ENCODE measurements at regions not wholly inside any gene's neighbourhood (a gene's known extent, or its start where the extent isn't known, plus 50 kb on each side); places are given as distances from the start of the nearest gene placed in this dataset.
"Not testable (repeated sequence)": the region's sequence is repeated elsewhere in the genome, so short reads cannot be mapped to it uniquely, and the experiment has no call there.

- no peaks in the 10 kb centered on the region for H3K27me3 Mint-ChIP-seq
- no peaks in the 10 kb centered on the region for H3K36me3 Mint-ChIP-seq
- DNase-seq (no peak), ATAC-seq (replicated peaks) (no peak)
- no peak overlapping the region for H3K4me3 Mint-ChIP-seq
- H3K4me1 Mint-ChIP-seq, result no peaks in the 10 kb centered on the region
- peaks cover 3 to 4% of the 10 kb centered on the region in 2 donors for H3K9me3 Mint-ChIP-seq
- H3K27ac Mint-ChIP-seq, result no peak overlapping the region
Observed at GRCh38 chr11:38723361-38723760, 2125.3 kb upstream of the RAG2 start.

GRCh38 chr11:38721586-38722315 lies 2123.7 kb upstream of the RAG2 start:
- H3K36me3 Mint-ChIP-seq, result no peaks in the 10 kb centered on the region
- no peaks in the 10 kb centered on the region for H3K27me3 Mint-ChIP-seq
- peaks cover 2 to 3% of the 10 kb centered on the region in 2 donors for H3K9me3 Mint-ChIP-seq
- no peak overlapping the region for H3K4me3 Mint-ChIP-seq
- no peaks in the 10 kb centered on the region for H3K4me1 Mint-ChIP-seq
- ATAC-seq (replicated peaks) (no peak), DNase-seq (no peak)
- H3K27ac Mint-ChIP-seq, result no peak overlapping the region

GRCh38 chr11:38718659-38719058 lies 2120.6 kb upstream of the RAG2 start:
- no peak overlapping the region for H3K4me3 Mint-ChIP-seq
- no peak for DNase-seq
- peaks cover 2 to 3% of the 10 kb centered on the region in 2 donors for H3K9me3 Mint-ChIP-seq
- no peak overlapping the region for H3K27ac Mint-ChIP-seq
- no peaks in the 10 kb centered on the region for H3K27me3 Mint-ChIP-seq
- H3K36me3 Mint-ChIP-seq, result no peaks in the 10 kb centered on the region
- no peaks in the 10 kb centered on the region for H3K4me1 Mint-ChIP-seq
- no peak for ATAC-seq (replicated peaks)

- Mint-ChIP-seq H3K4me1 (no peaks in the 10 kb centered on the region), H3K27me3 (no peaks in the 10 kb centered on the region)
- DNase-seq, result no peak
Observed at GRCh38 chr11:38718049-38718448, 2120.0 kb upstream of the RAG2 start.

GRCh38 chr11:38711110-38711509 lies 2113.1 kb upstream of the RAG2 start:
- peaks cover 4% of the 10 kb centered on the region in 2 donors for H3K9me3 Mint-ChIP-seq
- no peaks in the 10 kb centered on the region for H3K36me3 Mint-ChIP-seq
- H3K27me3 Mint-ChIP-seq, result no peaks in the 10 kb centered on the region
- H3K4me3 Mint-ChIP-seq, result no peak overlapping the region
- no peak for ATAC-seq (replicated peaks)
- no peak overlapping the region for H3K27ac Mint-ChIP-seq
- H3K4me1 Mint-ChIP-seq, result no peaks in the 10 kb centered on the region
- no peak for DNase-seq

More at GRCh38 chr11:38718049-38718448, 2120.0 kb upstream of the RAG2 start:
- ATAC-seq (replicated peaks), result no peak
- Mint-ChIP-seq H3K4me3 (no peak overlapping the region), H3K27ac (no peak overlapping the region), H3K9me3 (peaks cover 1 to 4% of the 10 kb centered on the region in 2 donors), H3K36me3 (no peaks in the 10 kb centered on the region)

- DNase-seq (no peak), ATAC-seq (replicated peaks) (no peak)
- Mint-ChIP-seq H3K4me3 (no peak overlapping the region), H3K27ac (no peak overlapping the region), H3K4me1 (no peaks in the 10 kb centered on the region), H3K9me3 (peaks cover 2 to 4% of the 10 kb centered on the region in 2 donors), H3K27me3 (no peaks in the 10 kb centered on the region), H3K36me3 (no peaks in the 10 kb centered on the region)
Observed at GRCh38 chr11:38710262-38710661, 2112.2 kb upstream of the RAG2 start.

- no peaks in the 10 kb centered on the region for H3K27me3 Mint-ChIP-seq
- no peak for ATAC-seq (replicated peaks)
- no peak overlapping the region for H3K27ac Mint-ChIP-seq
- H3K4me1 Mint-ChIP-seq, result no peaks in the 10 kb centered on the region
- no peak overlapping the region for H3K4me3 Mint-ChIP-seq
- DNase-seq, result no peak
- H3K9me3 Mint-ChIP-seq, result peaks cover 7 to 16% of the 10 kb centered on the region in 2 donors
- no peaks in the 10 kb centered on the region for H3K36me3 Mint-ChIP-seq
Observed at GRCh38 chr11:38700111-38700510, 2102.1 kb upstream of the RAG2 start.

- DNase-seq, result no peak
- H3K9me3 Mint-ChIP-seq, result peaks cover 12 to 13% of the 10 kb centered on the region in 2 donors
- no peak for ATAC-seq (replicated peaks)
- H3K4me1 Mint-ChIP-seq, result no peaks in the 10 kb centered on the region
- H3K36me3 Mint-ChIP-seq, result no peaks in the 10 kb centered on the region
- H3K4me3 Mint-ChIP-seq, result no peak overlapping the region
- H3K27ac Mint-ChIP-seq, result no peak overlapping the region
- no peaks in the 10 kb centered on the region for H3K27me3 Mint-ChIP-seq
Observed at GRCh38 chr11:38693306-38693705, 2095.3 kb upstream of the RAG2 start.

GRCh38 chr11:38690211-38690610 lies 2092.2 kb upstream of the RAG2 start:
- not testable (repeated sequence) for ATAC-seq (replicated peaks); DNase-seq; H3K4me1 Mint-ChIP-seq; H3K27ac Mint-ChIP-seq; H3K4me3 Mint-ChIP-seq; H3K36me3 Mint-ChIP-seq; H3K27me3 Mint-ChIP-seq; H3K9me3 Mint-ChIP-seq

- no peak for DNase-seq
- Mint-ChIP-seq H3K36me3 (no peaks in the 10 kb centered on the region), H3K4me1 (no peaks in the 10 kb centered on the region), H3K27me3 (no peaks in the 10 kb centered on the region), H3K9me3 (peaks cover 0 to 2% of the 10 kb centered on the region in 2 donors), H3K27ac (no peak overlapping the region), H3K4me3 (no peak overlapping the region)
- ATAC-seq (replicated peaks), result no peak
Observed at GRCh38 chr11:38687008-38687407, 2089.0 kb upstream of the RAG2 start.

- no peak for ATAC-seq (replicated peaks)
Observed at GRCh38 chr11:38683484-38683883, 2085.4 kb upstream of the RAG2 start.

GRCh38 chr11:38680746-38681145 lies 2082.7 kb upstream of the RAG2 start:
- H3K9me3 Mint-ChIP-seq, result peaks cover 0 to 1% of the 10 kb centered on the region in 2 donors
- no peak overlapping the region for H3K27ac Mint-ChIP-seq
- no peak for DNase-seq
- H3K4me3 Mint-ChIP-seq, result no peak overlapping the region
- no peak for ATAC-seq (replicated peaks)
- H3K27me3 Mint-ChIP-seq, result no peaks in the 10 kb centered on the region
- H3K4me1 Mint-ChIP-seq, result no peaks in the 10 kb centered on the region
- no peaks in the 10 kb centered on the region for H3K36me3 Mint-ChIP-seq

More at GRCh38 chr11:38683484-38683883, 2085.4 kb upstream of the RAG2 start:
- DNase-seq, result no peak
- H3K36me3 Mint-ChIP-seq, result no peaks in the 10 kb centered on the region
- no peaks in the 10 kb centered on the region for H3K4me1 Mint-ChIP-seq
- no peaks in the 10 kb centered on the region for H3K9me3 Mint-ChIP-seq
- H3K27me3 Mint-ChIP-seq, result no peaks in the 10 kb centered on the region
- H3K27ac Mint-ChIP-seq, result no peak overlapping the region
- no peak overlapping the region for H3K4me3 Mint-ChIP-seq

GRCh38 chr11:38680166-38680565 lies 2082.1 kb upstream of the RAG2 start:
- H3K36me3 Mint-ChIP-seq, result no peaks in the 10 kb centered on the region
- ATAC-seq (replicated peaks), result no peak
- peaks cover 0 to 1% of the 10 kb centered on the region in 2 donors for H3K9me3 Mint-ChIP-seq
- H3K4me1 Mint-ChIP-seq, result no peaks in the 10 kb centered on the region
- no peak overlapping the region for H3K4me3 Mint-ChIP-seq
- H3K27me3 Mint-ChIP-seq, result no peaks in the 10 kb centered on the region
- no peak overlapping the region for H3K27ac Mint-ChIP-seq
- no peak for DNase-seq

GRCh38 chr11:38672445-38672844 lies 2074.4 kb upstream of the RAG2 start:
- Mint-ChIP-seq H3K36me3 (no peaks in the 10 kb centered on the region), H3K27me3 (no peaks in the 10 kb centered on the region), H3K9me3 (peaks cover 0 to 8% of the 10 kb centered on the region in 2 donors), H3K27ac (no peak overlapping the region), H3K4me3 (no peak overlapping the region), H3K4me1 (no peaks in the 10 kb centered on the region)
- DNase-seq, result no peak
- no peak for ATAC-seq (replicated peaks)

GRCh38 chr11:38667359-38667758 lies 2069.3 kb upstream of the RAG2 start:
- H3K4me1 Mint-ChIP-seq, result no peaks in the 10 kb centered on the region

More at GRCh38 chr11:38667359-38667758, 2069.3 kb upstream of the RAG2 start:
- Mint-ChIP-seq H3K27me3 (no peaks in the 10 kb centered on the region), H3K36me3 (no peaks in the 10 kb centered on the region), H3K9me3 (peaks cover 0 to 4% of the 10 kb centered on the region in 2 donors), H3K4me3 (no peak overlapping the region), H3K27ac (no peak overlapping the region)
- ATAC-seq (replicated peaks) (no peak), DNase-seq (no peak)

Measured in stimulated activated naive B cell treated with anti-CD40 and anti-IgM and Interleukin-4, amounts not matched to agents 10 μg/mL and 1 μg/mL and 100 μg/mL, for 72 hours (primary cell).